AG10803 (cell line): ENCODE measurements at regions not wholly inside any gene's neighbourhood (a gene's known extent, or its start where the extent isn't known, plus 50 kb on each side); places are given as distances from the start of the nearest gene placed in this dataset.

Experiments used
- DNase-seq: peaks from one replicate; pipeline ENCODE4 v3.0.0; 2010; ENCODE audit warnings: low read depth
- H3K4me3 ChIP-seq: 2 replicates; pipeline ENCODE4 v1.5.1; 2011; ENCODE audit warnings: mild to moderate bottlenecking, low read length, control low read depth
- CTCF ChIP-seq: conservative IDR thresholded peaks from 2 replicates; pipeline ENCODE4 v1.5.1; 2011; ENCODE audit warnings: mild to moderate bottlenecking, low read length, control low read depth, inconsistent platforms

- TF ChIP-seq CTCF: no peak
- H3K4me3 ChIP-seq: no peak overlapping the region
- DNase-seq: no peak
Observed at GRCh38 chr5:167147879-167148278, 1143.6 kb upstream of the WWC1 start.

- DNase-seq: no peak
- no peak overlapping the region for H3K4me3 ChIP-seq
- no peak for TF ChIP-seq CTCF
Observed at GRCh38 chr5:167150661-167151060, 1140.8 kb upstream of the WWC1 start.

- DNase-seq: no peak
- TF ChIP-seq CTCF: no peak
- H3K4me3 ChIP-seq: no peak overlapping the region
Observed at GRCh38 chr5:167152561-167152960, 1138.9 kb upstream of the WWC1 start.

GRCh38 chr5:167155387-167156005, 1135.9 kb upstream of the WWC1 start:
- no peak for DNase-seq
- no peak for TF ChIP-seq CTCF
- H3K4me3 ChIP-seq: no peak overlapping the region

GRCh38 chr5:167156446-167156845, 1135.0 kb upstream of the WWC1 start:
- DNase-seq: no peak
- no peak for TF ChIP-seq CTCF
- H3K4me3 ChIP-seq: no peak overlapping the region

- TF ChIP-seq CTCF: no peak
- H3K4me3 ChIP-seq: no peak overlapping the region
- DNase-seq: no peak
Observed at GRCh38 chr5:167158588-167158987, 1132.9 kb upstream of the WWC1 start.

GRCh38 chr5:167160388-167160787, 1131.1 kb upstream of the WWC1 start:
- no peak for TF ChIP-seq CTCF
- no peak for DNase-seq
- no peak overlapping the region for H3K4me3 ChIP-seq
